Calu3 (cell line): ENCODE measurements at regions not wholly inside any gene's neighbourhood (a gene's known extent, or its start where the extent isn't known, plus 50 kb on each side); places are given as distances from the start of the nearest gene placed in this dataset.

Experiments used
- BruUV-seq: library from RNA; stranded (reverse); fragments of 400-500 nt; replicated peaks from 2 replicates; lab custom pipeline; 2021; lab: Mats Ljungman, UMichigan
- CTCF ChIA-PET: fragments of 300-600 bp; sonication (Branson Sonifier 250); formaldehyde crosslinking; loops from one replicate; lab custom pipeline; 2022; ENCODE audit warnings: antibody characterized with exemption; lab: Charles Lee
- DNase-seq: peaks from one replicate; pipeline ENCODE4 v3.0.0; 2022
- H3K27ac Mint-ChIP-seq: one replicate; pipeline ENCODE4 v1.8.0; 2022; ENCODE audit warnings: mixed read lengths; ENCODE audit not compliant: unreplicated experiment
- H3K27me3 Mint-ChIP-seq: one replicate; pipeline ENCODE4 v1.8.0; 2022; ENCODE audit warnings: mixed read lengths; ENCODE audit not compliant: unreplicated experiment
- H3K36me3 Mint-ChIP-seq: one replicate; pipeline ENCODE4 v1.8.0; 2022; ENCODE audit warnings: mild to moderate bottlenecking, moderate library complexity, mixed read lengths; ENCODE audit not compliant: insufficient read depth, unreplicated experiment
- H3K4me1 Mint-ChIP-seq: one replicate; pipeline ENCODE4 v1.8.0; 2022; ENCODE audit warnings: mild to moderate bottlenecking, low read depth, mixed read lengths; ENCODE audit not compliant: unreplicated experiment
- H3K4me3 Mint-ChIP-seq: one replicate; pipeline ENCODE4 v1.8.0; 2022; ENCODE audit warnings: mild to moderate bottlenecking, low read depth, moderate library complexity, mixed read lengths; ENCODE audit not compliant: unreplicated experiment
- H3K9me3 Mint-ChIP-seq: one replicate; pipeline ENCODE4 v1.8.0; 2022; ENCODE audit warnings: low read depth, mixed read lengths; ENCODE audit not compliant: unreplicated experiment
- CTCF ChIP-seq: fragments of 200-600 bp; IDR thresholded peaks from one replicate; pipeline ENCODE4 v1.8.0; 2022; ENCODE audit warnings: antibody characterized with exemption; ENCODE audit not compliant: unreplicated experiment
- intact Hi-C: fragments of 100-400 bp; cut with micrococcal nuclease; formaldehyde crosslinking; loops from one replicate; pipeline ENCODE4 v1.10.0; 2022; ENCODE audit not compliant: unreplicated experiment

- intact Hi-C loops, result no loop called here
- no peak for TF ChIP-seq CTCF
- H3K27me3 Mint-ChIP-seq, result no peaks in the 10 kb centered on the region
- no TSS peak for BruUV-seq
- H3K36me3 Mint-ChIP-seq, result no peaks in the 10 kb centered on the region
- H3K27ac Mint-ChIP-seq, result no peak overlapping the region
- H3K4me1 Mint-ChIP-seq, result no peaks in the 10 kb centered on the region
- peaks cover 2% of the 10 kb centered on the region for H3K9me3 Mint-ChIP-seq
- H3K4me3 Mint-ChIP-seq, result no peak overlapping the region
- CTCF ChIA-PET, result no interaction called here
- DNase-seq, result no peak
Observed at GRCh38 chr10:10830293-10830986, 187.2 kb upstream of the CELF2 start.

GRCh38 chr10:10831085-10831484 is 186.6 kb upstream of the CELF2 start:
- H3K4me3 Mint-ChIP-seq, result no peak overlapping the region
- intact Hi-C loops, result no loop called here
- no peak overlapping the region for H3K27ac Mint-ChIP-seq
- CTCF ChIA-PET, result no interaction called here
- H3K4me1 Mint-ChIP-seq, result no peaks in the 10 kb centered on the region
- H3K27me3 Mint-ChIP-seq, result no peaks in the 10 kb centered on the region
- no peak for TF ChIP-seq CTCF
- BruUV-seq, result no TSS peak
- H3K9me3 Mint-ChIP-seq, result peaks cover 7% of the 10 kb centered on the region
- no peaks in the 10 kb centered on the region for H3K36me3 Mint-ChIP-seq
- no peak for DNase-seq

- Mint-ChIP-seq H3K4me1 (no peaks in the 10 kb centered on the region), H3K27ac (no peak overlapping the region), H3K4me3 (no peak overlapping the region), H3K36me3 (no peaks in the 10 kb centered on the region), H3K9me3 (peaks cover 10% of the 10 kb centered on the region), H3K27me3 (no peaks in the 10 kb centered on the region)
- BruUV-seq, result no TSS peak
- DNase-seq, result no peak
- CTCF ChIA-PET, result no interaction called here
- TF ChIP-seq CTCF, result no peak
- intact Hi-C loops, result no loop called here
Observed at GRCh38 chr10:10833955-10834354, 183.7 kb upstream of the CELF2 start.

GRCh38 chr10:10844251-10844650 is 173.4 kb upstream of the CELF2 start:
- Mint-ChIP-seq H3K27ac (no peak overlapping the region), H3K9me3 (peaks cover 3% of the 10 kb centered on the region), H3K4me1 (no peaks in the 10 kb centered on the region), H3K4me3 (no peak overlapping the region), H3K27me3 (no peaks in the 10 kb centered on the region), H3K36me3 (no peaks in the 10 kb centered on the region)
- BruUV-seq, result no TSS peak
- intact Hi-C loops, result no loop called here
- no peak for TF ChIP-seq CTCF
- CTCF ChIA-PET, result no interaction called here
- no peak for DNase-seq
